T-helper 2 cell treated with Interferon-gamma antibody and Interleukin-4, amounts not matched to agents 5 μg/mL and 100 μg/mL, for 36 hours (primary cell): ENCODE measurements at regions not wholly inside any gene's neighbourhood (a gene's known extent, or its start where the extent isn't known, plus 50 kb on each side); places are given as distances from the start of the nearest gene placed in this dataset.

Experiments
- DNase-seq: peaks from one replicate; pipeline ENCODE4 v3.0.0; 2021; ENCODE audit warnings: low spot score
- H3K27ac Mint-ChIP-seq: one replicate; pipeline ENCODE4 v1.8.0; 2021; ENCODE audit warnings: mild to moderate bottlenecking, mixed read lengths
- H3K27me3 Mint-ChIP-seq: one replicate; pipeline ENCODE4 v1.8.0; 2021; ENCODE audit warnings: low read depth, mixed read lengths
- H3K36me3 Mint-ChIP-seq: one replicate; pipeline ENCODE4 v1.8.0; 2021; ENCODE audit warnings: low read depth, mixed read lengths
- H3K4me1 Mint-ChIP-seq: one replicate; pipeline ENCODE4 v1.8.0; 2021; ENCODE audit warnings: low read depth, mixed read lengths
- H3K4me3 Mint-ChIP-seq: one replicate; pipeline ENCODE4 v1.8.0; 2022; ENCODE audit warnings: mild to moderate bottlenecking, moderate library complexity, mixed read lengths
- H3K9me3 Mint-ChIP-seq: one replicate; pipeline ENCODE4 v1.8.0; 2021; ENCODE audit warnings: mixed read lengths

- no peaks in the 10 kb centered on the region for H3K36me3 Mint-ChIP-seq
- DNase-seq: no peak
- no peak overlapping the region for H3K27ac Mint-ChIP-seq
- no peaks in the 10 kb centered on the region for H3K4me1 Mint-ChIP-seq
- H3K27me3 Mint-ChIP-seq: no peaks in the 10 kb centered on the region
- H3K4me3 Mint-ChIP-seq: no peak overlapping the region
- H3K9me3 Mint-ChIP-seq: no peaks in the 10 kb centered on the region
Measured at GRCh38 chr3:99376926-99377325, 261.5 kb upstream of the COL8A1 start.

- no peak for DNase-seq
- no peaks in the 10 kb centered on the region for H3K36me3 Mint-ChIP-seq
- no peaks in the 10 kb centered on the region for H3K9me3 Mint-ChIP-seq
- H3K27ac Mint-ChIP-seq: no peak overlapping the region
- H3K27me3 Mint-ChIP-seq: no peaks in the 10 kb centered on the region
- no peak overlapping the region for H3K4me3 Mint-ChIP-seq
- no peaks in the 10 kb centered on the region for H3K4me1 Mint-ChIP-seq
Measured at GRCh38 chr3:99373846-99374210, 264.6 kb upstream of the COL8A1 start.

GRCh38 chr3:99373088-99373845 lies 265.1 kb upstream of the COL8A1 start:
- H3K27me3 Mint-ChIP-seq: no peaks in the 10 kb centered on the region
- H3K9me3 Mint-ChIP-seq: no peaks in the 10 kb centered on the region
- no peak overlapping the region for H3K4me3 Mint-ChIP-seq
- H3K27ac Mint-ChIP-seq: no peak overlapping the region
- no peaks in the 10 kb centered on the region for H3K36me3 Mint-ChIP-seq
- no peaks in the 10 kb centered on the region for H3K4me1 Mint-ChIP-seq
- no peak for DNase-seq

- no peak overlapping the region for H3K27ac Mint-ChIP-seq
- H3K4me3 Mint-ChIP-seq: no peak overlapping the region
- H3K9me3 Mint-ChIP-seq: no peaks in the 10 kb centered on the region
- H3K27me3 Mint-ChIP-seq: no peaks in the 10 kb centered on the region
- no peaks in the 10 kb centered on the region for H3K36me3 Mint-ChIP-seq
- no peak for DNase-seq
- no peaks in the 10 kb centered on the region for H3K4me1 Mint-ChIP-seq
Measured at GRCh38 chr3:99366663-99367429, 271.5 kb upstream of the COL8A1 start.

- Mint-ChIP-seq H3K4me1 (no peaks in the 10 kb centered on the region), H3K36me3 (no peaks in the 10 kb centered on the region), H3K4me3 (no peak overlapping the region), H3K27ac (no peak overlapping the region), H3K9me3 (no peaks in the 10 kb centered on the region), H3K27me3 (no peaks in the 10 kb centered on the region)
- DNase-seq: no peak
Measured at GRCh38 chr3:99365979-99366378, 272.4 kb upstream of the COL8A1 start.

- Mint-ChIP-seq H3K27me3 (no peaks in the 10 kb centered on the region), H3K9me3 (no peaks in the 10 kb centered on the region), H3K27ac (no peak overlapping the region), H3K4me1 (no peaks in the 10 kb centered on the region), H3K4me3 (no peak overlapping the region), H3K36me3 (no peaks in the 10 kb centered on the region)
- no peak for DNase-seq
Measured at GRCh38 chr3:99365396-99365795, 273.0 kb upstream of the COL8A1 start.

GRCh38 chr3:99357131-99357530 lies 281.3 kb upstream of the COL8A1 start:
- H3K36me3 Mint-ChIP-seq: no peaks in the 10 kb centered on the region
- H3K27me3 Mint-ChIP-seq: no peaks in the 10 kb centered on the region
- H3K4me3 Mint-ChIP-seq: no peak overlapping the region
- H3K27ac Mint-ChIP-seq: no peak overlapping the region
- DNase-seq: no peak
- H3K4me1 Mint-ChIP-seq: no peaks in the 10 kb centered on the region
- no peaks in the 10 kb centered on the region for H3K9me3 Mint-ChIP-seq

- H3K36me3 Mint-ChIP-seq: no peaks in the 10 kb centered on the region
Measured at GRCh38 chr3:99356696-99357095, 281.7 kb upstream of the COL8A1 start.

GRCh38 chr3:99355465-99355864 lies 282.9 kb upstream of the COL8A1 start:
- Mint-ChIP-seq H3K9me3 (no peaks in the 10 kb centered on the region), H3K4me3 (no peak overlapping the region), H3K27me3 (no peaks in the 10 kb centered on the region), H3K4me1 (no peaks in the 10 kb centered on the region), H3K27ac (no peak overlapping the region), H3K36me3 (no peaks in the 10 kb centered on the region)
- DNase-seq: no peak

More at GRCh38 chr3:99356696-99357095, 281.7 kb upstream of the COL8A1 start:
- Mint-ChIP-seq H3K9me3 (no peaks in the 10 kb centered on the region), H3K4me3 (no peak overlapping the region), H3K27me3 (no peaks in the 10 kb centered on the region), H3K27ac (no peak overlapping the region), H3K4me1 (no peaks in the 10 kb centered on the region)
- no peak for DNase-seq

GRCh38 chr3:99352811-99353210 lies 285.6 kb upstream of the COL8A1 start:
- H3K36me3 Mint-ChIP-seq: no peaks in the 10 kb centered on the region
- no peak overlapping the region for H3K27ac Mint-ChIP-seq
- no peaks in the 10 kb centered on the region for H3K9me3 Mint-ChIP-seq
- no peak for DNase-seq
- H3K4me3 Mint-ChIP-seq: no peak overlapping the region
- no peaks in the 10 kb centered on the region for H3K4me1 Mint-ChIP-seq
- H3K27me3 Mint-ChIP-seq: no peaks in the 10 kb centered on the region

GRCh38 chr3:99351122-99351521 lies 287.3 kb upstream of the COL8A1 start:
- H3K9me3 Mint-ChIP-seq: no peaks in the 10 kb centered on the region
- H3K27ac Mint-ChIP-seq: no peak overlapping the region
- no peaks in the 10 kb centered on the region for H3K36me3 Mint-ChIP-seq
- DNase-seq: no peak
- no peak overlapping the region for H3K4me3 Mint-ChIP-seq
- no peaks in the 10 kb centered on the region for H3K27me3 Mint-ChIP-seq
- no peaks in the 10 kb centered on the region for H3K4me1 Mint-ChIP-seq

- Mint-ChIP-seq H3K4me1 (no peaks in the 10 kb centered on the region), H3K27me3 (no peaks in the 10 kb centered on the region), H3K27ac (no peak overlapping the region), H3K36me3 (no peaks in the 10 kb centered on the region), H3K4me3 (no peak overlapping the region), H3K9me3 (no peaks in the 10 kb centered on the region)
- DNase-seq: no peak
Measured at GRCh38 chr3:99348451-99348850, 289.9 kb upstream of the COL8A1 start.

- Mint-ChIP-seq H3K27me3 (no peaks in the 10 kb centered on the region), H3K36me3 (no peaks in the 10 kb centered on the region), H3K4me3 (no peak overlapping the region), H3K27ac (no peak overlapping the region), H3K9me3 (no peaks in the 10 kb centered on the region), H3K4me1 (no peaks in the 10 kb centered on the region)
- no peak for DNase-seq
Measured at GRCh38 chr3:99344216-99344615, 294.2 kb upstream of the COL8A1 start.

GRCh38 chr3:99342383-99342782 lies 296.0 kb upstream of the COL8A1 start:
- no peak for DNase-seq
- no peak overlapping the region for H3K27ac Mint-ChIP-seq
- H3K4me3 Mint-ChIP-seq: no peak overlapping the region
- no peaks in the 10 kb centered on the region for H3K27me3 Mint-ChIP-seq
- H3K4me1 Mint-ChIP-seq: no peaks in the 10 kb centered on the region
- no peaks in the 10 kb centered on the region for H3K9me3 Mint-ChIP-seq
- no peaks in the 10 kb centered on the region for H3K36me3 Mint-ChIP-seq
